GM18498 (cell line): ENCODE measurements at regions not wholly inside any gene's neighbourhood (a gene's known extent, or its start where the extent isn't known, plus 50 kb on each side); places are given as distances from the start of the nearest gene placed in this dataset.
"Not testable (repeated sequence)": the region's sequence is repeated elsewhere in the genome, so short reads cannot be mapped to it uniquely, and the experiment has no call there.

Experiments used
- ATAC-seq: cut with Tn5 transposase; IDR thresholded peaks from one replicate; pipeline ENCODE4 v1.9.1; 2021; ENCODE audit warnings: mild to moderate bottlenecking, moderate library complexity; ENCODE audit not compliant: unreplicated experiment

GRCh38 chr22:22716136-22716665 is 71.8 kb downstream of the GGTLC2 start:
- ATAC-seq: no peak

GRCh38 chr22:22717664-22718063 is 73.2 kb downstream of the GGTLC2 start:
- no peak for ATAC-seq

- ATAC-seq: peak; percentile 51
These were observed 75.8 kb downstream of the GGTLC2 start for GRCh38 chr22:22720201-22720723.

GRCh38 chr22:22720724-22721261 is 76.4 kb downstream of the GGTLC2 start:
- peak; percentile 80 for ATAC-seq

- ATAC-seq: peak; percentile 39
These were observed 77.4 kb downstream of the GGTLC2 start for GRCh38 chr22:22721681-22722354.

- ATAC-seq: no peak
These were observed 84.0 kb downstream of the GGTLC2 start for GRCh38 chr22:22728382-22728781.

- ATAC-seq: no peak
These were observed 86.4 kb downstream of the GGTLC2 start for GRCh38 chr22:22730655-22731373.

GRCh38 chr22:22731374-22731676 is 86.9 kb downstream of the GGTLC2 start:
- no peak for ATAC-seq

GRCh38 chr22:22733006-22733405 is 88.6 kb downstream of the GGTLC2 start:
- ATAC-seq: not testable (repeated sequence)

GRCh38 chr22:22733881-22734373 is 89.5 kb downstream of the GGTLC2 start:
- ATAC-seq: no peak

GRCh38 chr22:22734395-22735272 is 90.2 kb downstream of the GGTLC2 start:
- not testable (repeated sequence) for ATAC-seq

GRCh38 chr22:22735276-22735675 is 90.9 kb downstream of the GGTLC2 start:
- ATAC-seq: not testable (repeated sequence)

- no peak for ATAC-seq
These were observed 91.5 kb downstream of the GGTLC2 start for GRCh38 chr22:22735695-22736611.

- ATAC-seq: no peak
These were observed 93.2 kb downstream of the GGTLC2 start for GRCh38 chr22:22737590-22737989.

GRCh38 chr22:22738959-22739585 is 94.7 kb downstream of the GGTLC2 start:
- no peak for ATAC-seq

- ATAC-seq: no peak
These were observed 96.3 kb downstream of the GGTLC2 start for GRCh38 chr22:22740560-22741276.

- ATAC-seq: no peak
These were observed 97.4 kb downstream of the GGTLC2 start for GRCh38 chr22:22741843-22742242.

- no peak for ATAC-seq
These were observed 98.2 kb downstream of the GGTLC2 start for GRCh38 chr22:22742641-22743040.
